H9 (cell line): ENCODE measurements at regions not wholly inside any gene's neighbourhood (a gene's known extent, or its start where the extent isn't known, plus 50 kb on each side); places are given as distances from the start of the nearest gene placed in this dataset.

ENCODE experiments used
- DNase-seq: peaks from one replicate; pipeline ENCODE4 v3.0.0-alpha.2; 2017
- H2AFZ ChIP-seq: one replicate; pipeline ENCODE4 v1.6.1; 2013; ENCODE audit warnings: mild to moderate bottlenecking, low read length, control low read depth, moderate library complexity
- H2AK5ac ChIP-seq: 2 replicates; pipeline ENCODE4 v1.6.1; 2013; ENCODE audit warnings: low read length, control low read depth, mixed read lengths; ENCODE audit not compliant: insufficient read length
- H2BK120ac ChIP-seq: one replicate; pipeline ENCODE4 v1.6.1; 2013; ENCODE audit warnings: low read depth, mild to moderate bottlenecking, low read length, control low read depth, inconsistent platforms; ENCODE audit not compliant: poor library complexity, severe bottlenecking
- H2BK12ac ChIP-seq: 2 replicates; pipeline ENCODE4 v1.6.1; 2013; ENCODE audit warnings: low read length, control low read depth, mixed read lengths, low read depth; ENCODE audit not compliant: insufficient read length
- H2BK15ac ChIP-seq: 2 replicates; pipeline ENCODE4 v1.6.1; 2013; ENCODE audit warnings: low read depth, low read length, control low read depth
- H2BK20ac ChIP-seq: one replicate; pipeline ENCODE4 v1.6.1; 2013; ENCODE audit warnings: low read depth, mild to moderate bottlenecking, low read length, control low read depth, inconsistent platforms; ENCODE audit not compliant: poor library complexity, severe bottlenecking
- H2BK5ac ChIP-seq: 2 replicates; pipeline ENCODE4 v1.6.1; 2013; ENCODE audit warnings: low read length, control low read depth, mixed read lengths; ENCODE audit not compliant: insufficient read length
- H3K14ac ChIP-seq: 2 replicates; pipeline ENCODE4 v1.6.1; 2013; ENCODE audit warnings: low read length, control low read depth; ENCODE audit not compliant: insufficient read depth
- H3K18ac ChIP-seq: 2 replicates; pipeline ENCODE4 v1.6.1; 2013; ENCODE audit warnings: low read depth, mild to moderate bottlenecking, mixed read lengths, low read length, control low read depth; ENCODE audit not compliant: insufficient read length
- H3K23ac ChIP-seq: 2 replicates; pipeline ENCODE4 v1.6.1; 2013; ENCODE audit warnings: low read length, control low read depth, mixed read lengths, low read depth; ENCODE audit not compliant: insufficient read length
- H3K23me2 ChIP-seq: 2 replicates; pipeline ENCODE4 v1.6.1; 2013; ENCODE audit warnings: low read depth, mild to moderate bottlenecking, mixed read lengths, low read length, control low read depth; ENCODE audit not compliant: insufficient read length, poor library complexity, severe bottlenecking
- H3K27ac ChIP-seq: 2 replicates; pipeline ENCODE4 v1.5.1; 2013; ENCODE audit warnings: low read length, control low read depth, mixed read lengths, low read depth; ENCODE audit not compliant: insufficient read length
- H3K27me3 ChIP-seq: 2 replicates; pipeline ENCODE4 v1.6.1; 2013; ENCODE audit warnings: low read length, control low read depth, inconsistent platforms; ENCODE audit not compliant: insufficient read depth
- H3K4ac ChIP-seq: 2 replicates; pipeline ENCODE4 v1.6.1; 2013; ENCODE audit warnings: low read depth, mild to moderate bottlenecking, control low read depth, inconsistent platforms, low read length, moderate library complexity
- H3K4me1 ChIP-seq: 2 replicates; pipeline ENCODE4 v1.6.1; 2013; ENCODE audit warnings: low read length, control low read depth, inconsistent platforms; ENCODE audit not compliant: insufficient read depth
- H3K4me2 ChIP-seq: 2 replicates; pipeline ENCODE4 v1.6.1; 2013; ENCODE audit warnings: low read length, control low read depth, mixed read lengths; ENCODE audit not compliant: insufficient read length, insufficient read depth
- H3K56ac ChIP-seq: 2 replicates; pipeline ENCODE4 v1.6.1; 2013; ENCODE audit warnings: low read depth, mild to moderate bottlenecking, mixed read lengths, low read length, control low read depth; ENCODE audit not compliant: insufficient read length
- H3K79me1 ChIP-seq: 2 replicates; pipeline ENCODE4 v1.6.1; 2013; ENCODE audit warnings: low read depth, mild to moderate bottlenecking, moderate library complexity, low read length, control low read depth, inconsistent platforms; ENCODE audit not compliant: insufficient read depth, poor library complexity, severe bottlenecking
- H3K79me2 ChIP-seq: 2 replicates; pipeline ENCODE4 v1.6.1; 2013; ENCODE audit warnings: low read length, control low read depth, inconsistent platforms; ENCODE audit not compliant: insufficient read depth
- H3K9ac ChIP-seq: 2 replicates; pipeline ENCODE4 v1.6.1; 2013; ENCODE audit warnings: low read length, control low read depth, mixed read lengths; ENCODE audit not compliant: insufficient read length; ENCODE audit errors: extremely low read depth
- H3K9me3 ChIP-seq: one replicate; pipeline ENCODE4 v1.6.1; 2013; ENCODE audit warnings: low read depth, low read length, inconsistent platforms; ENCODE audit not compliant: control insufficient read depth
- H3T11ph ChIP-seq: one replicate; pipeline ENCODE4 v1.6.1; 2013; ENCODE audit warnings: mild to moderate bottlenecking, low read length, control low read depth, inconsistent platforms
- H4K20me1 ChIP-seq: one replicate; pipeline ENCODE4 v1.6.1; 2013; ENCODE audit not compliant: control insufficient read depth, insufficient read length, insufficient read depth
- H4K5ac ChIP-seq: 2 replicates; pipeline ENCODE4 v1.6.1; 2013; ENCODE audit warnings: low read depth, mild to moderate bottlenecking, mixed read lengths, low read length, control low read depth; ENCODE audit not compliant: insufficient read length
- H4K8ac ChIP-seq: replicated peaks from 2 replicates; pipeline ENCODE4 v1.6.1; 2013; ENCODE audit warnings: low read length, control low read depth, mixed read lengths, low read depth; ENCODE audit not compliant: insufficient read length
- H4K91ac ChIP-seq: 2 replicates; pipeline ENCODE4 v1.6.1; 2013; ENCODE audit warnings: low read depth, mild to moderate bottlenecking, moderate library complexity, mixed read lengths, low read length, control low read depth; ENCODE audit not compliant: insufficient read length
- H3K27ac Mint-ChIP-seq, 3 experiments: 2 replicates in 2 of 3; 3 replicates in 1 of 3; pipeline ENCODE4 v1.8.0; 2020 to 2021; ENCODE audit warnings: mixed read lengths in 3 of 3, mild to moderate bottlenecking in 1 of 3, moderate library complexity in 1 of 3
- H3K27me3 Mint-ChIP-seq: 2 replicates; pipeline ENCODE4 v1.8.0; 2021; ENCODE audit warnings: low read depth, mild to moderate bottlenecking, moderate library complexity, mixed read lengths
- H3K36me3 Mint-ChIP-seq, 3 experiments: 2 replicates in 2 of 3; 3 replicates in 1 of 3; pipeline ENCODE4 v1.8.0; 2020 to 2021; ENCODE audit warnings: low read depth in 3 of 3, mixed read lengths in 3 of 3; ENCODE audit not compliant: insufficient read depth in 1 of 3
- H3K4me1 Mint-ChIP-seq, 2 experiments: 2 replicates each; pipeline ENCODE4 v1.8.0; 2020; ENCODE audit warnings: mixed read lengths in 2 of 2
- H3K4me3 Mint-ChIP-seq, 2 experiments: 2 replicates in 1 of 2; 3 replicates in 1 of 2; pipeline ENCODE4 v1.8.0; 2020 to 2021; ENCODE audit warnings: mild to moderate bottlenecking in 2 of 2, mixed read lengths in 2 of 2, moderate library complexity in 1 of 2
- H3K9me3 Mint-ChIP-seq, 2 experiments: 2 replicates in 1 of 2; 3 replicates in 1 of 2; pipeline ENCODE4 v1.8.0; 2020; ENCODE audit warnings: mild to moderate bottlenecking in 2 of 2, mixed read lengths in 2 of 2, moderate library complexity in 1 of 2
- WGBS: extraction: QIAGEN DNeasy Blood & Tissue Kit; methylation state at CpG from one replicate; pipeline ENCODE4 v1.1.7; 2013; ENCODE audit warnings: missing lambda C conversion rate, low lambda C conversion rate, mixed read lengths; ENCODE audit not compliant: insufficient read length; ENCODE audit errors: extremely low coverage; 5-methylcytosine and 5-hydroxymethylcytosine counted together
- TF ChIP-seq, protein P1 (sequence below): fragments of 200-600 bp; sonication (generic); conservative IDR thresholded peaks from 3 replicates; pipeline ENCODE4 v1.8.0; 2021; ENCODE audit warnings: antibody characterized with exemption, mild to moderate bottlenecking

DNA sequence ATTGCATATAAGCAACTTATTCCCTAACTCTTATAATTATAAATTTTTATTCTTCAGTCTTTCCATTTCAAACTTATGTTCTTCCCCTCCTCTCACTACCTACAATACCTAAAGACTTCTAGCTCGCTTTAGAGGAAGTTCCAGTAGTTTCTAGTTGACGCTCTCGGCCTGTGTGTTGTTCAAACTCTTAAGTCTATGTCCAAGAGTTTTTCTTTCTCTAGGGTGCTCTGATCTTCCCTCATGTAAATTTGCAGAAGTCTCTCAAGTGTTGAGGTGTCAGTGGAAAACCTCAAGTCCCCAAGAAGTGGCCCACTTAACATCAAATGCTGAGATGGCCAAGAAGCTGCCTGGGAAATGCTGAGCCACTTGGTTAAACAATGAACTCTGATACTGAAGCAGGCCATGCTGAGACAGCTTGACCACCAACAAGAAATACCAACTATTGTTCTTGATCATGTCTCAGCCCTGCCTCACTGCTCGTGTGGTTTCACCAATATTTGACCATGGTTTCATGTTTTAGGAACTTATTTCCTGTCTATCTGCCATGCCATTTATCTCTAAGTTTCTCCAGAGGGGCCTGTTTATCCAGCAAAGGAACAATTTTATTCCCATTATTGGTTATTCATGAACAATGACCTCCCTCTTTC lies 100.9 kb upstream of the TCF21 start:
- Histone ChIP-seq H3K23me2 (peaks cover 3% of the 10 kb centered on the region), H4K91ac (no peak overlapping the region), H3K27me3 (no peaks in the 10 kb centered on the region), H2BK12ac (no peak overlapping the region), H2BK5ac (no peak overlapping the region), H3K4ac (no peak overlapping the region), H4K20me1 (no peaks in the 10 kb centered on the region), H2AK5ac (no peak overlapping the region), H4K5ac (no peak overlapping the region), H3T11ph (no peak overlapping the region), H3K4me2 (no peak overlapping the region), H3K79me1 (no peaks in the 10 kb centered on the region), H3K18ac (no peak overlapping the region), H3K56ac (no peak overlapping the region), H3K23ac (no peak overlapping the region), H2AFZ (no peak overlapping the region), H3K79me2 (no peaks in the 10 kb centered on the region), H2BK15ac (no peak overlapping the region), H3K4me1 (no peaks in the 10 kb centered on the region), H3K9ac (no peak overlapping the region), H3K27ac (no peak overlapping the region), H2BK120ac (no peak overlapping the region), H3K14ac (no peak overlapping the region), H4K8ac (no peak overlapping the region), H3K9me3 (no peaks in the 10 kb centered on the region), H2BK20ac (no peak overlapping the region)
- peaks cover 0 to 3% of the 10 kb centered on the region in 2 experiments; a peak in 1 of 4 replicates for H3K4me1 Mint-ChIP-seq
- DNase-seq = no peak
- TF ChIP-seq, protein P1, sequence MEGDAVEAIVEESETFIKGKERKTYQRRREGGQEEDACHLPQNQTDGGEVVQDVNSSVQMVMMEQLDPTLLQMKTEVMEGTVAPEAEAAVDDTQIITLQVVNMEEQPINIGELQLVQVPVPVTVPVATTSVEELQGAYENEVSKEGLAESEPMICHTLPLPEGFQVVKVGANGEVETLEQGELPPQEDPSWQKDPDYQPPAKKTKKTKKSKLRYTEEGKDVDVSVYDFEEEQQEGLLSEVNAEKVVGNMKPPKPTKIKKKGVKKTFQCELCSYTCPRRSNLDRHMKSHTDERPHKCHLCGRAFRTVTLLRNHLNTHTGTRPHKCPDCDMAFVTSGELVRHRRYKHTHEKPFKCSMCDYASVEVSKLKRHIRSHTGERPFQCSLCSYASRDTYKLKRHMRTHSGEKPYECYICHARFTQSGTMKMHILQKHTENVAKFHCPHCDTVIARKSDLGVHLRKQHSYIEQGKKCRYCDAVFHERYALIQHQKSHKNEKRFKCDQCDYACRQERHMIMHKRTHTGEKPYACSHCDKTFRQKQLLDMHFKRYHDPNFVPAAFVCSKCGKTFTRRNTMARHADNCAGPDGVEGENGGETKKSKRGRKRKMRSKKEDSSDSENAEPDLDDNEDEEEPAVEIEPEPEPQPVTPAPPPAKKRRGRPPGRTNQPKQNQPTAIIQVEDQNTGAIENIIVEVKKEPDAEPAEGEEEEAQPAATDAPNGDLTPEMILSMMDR = no peak
- H3K36me3 Mint-ChIP-seq = peaks cover 0 to 4% (median 0%) of the 10 kb centered on the region in 3 experiments; a peak in 2 of 7 replicates
- H3K27ac Mint-ChIP-seq = no peak overlapping the region
- H3K27me3 Mint-ChIP-seq = no peaks in the 10 kb centered on the region
- H3K4me3 Mint-ChIP-seq = no peak overlapping the region
- no CpG with 5 or more reads among the region's 4 CpGs for WGBS
- 0 out of 5 replicates have a peak, but pooled peaks cover 0 to 2% of the 10 kb centered on the region in 2 experiments for H3K9me3 Mint-ChIP-seq
